ENCODE measurements at regions not wholly inside any gene's neighbourhood (a gene's known extent, or its start where the extent isn't known, plus 50 kb on each side); places are given as distances from the start of the nearest gene placed in this dataset.

DNA sequence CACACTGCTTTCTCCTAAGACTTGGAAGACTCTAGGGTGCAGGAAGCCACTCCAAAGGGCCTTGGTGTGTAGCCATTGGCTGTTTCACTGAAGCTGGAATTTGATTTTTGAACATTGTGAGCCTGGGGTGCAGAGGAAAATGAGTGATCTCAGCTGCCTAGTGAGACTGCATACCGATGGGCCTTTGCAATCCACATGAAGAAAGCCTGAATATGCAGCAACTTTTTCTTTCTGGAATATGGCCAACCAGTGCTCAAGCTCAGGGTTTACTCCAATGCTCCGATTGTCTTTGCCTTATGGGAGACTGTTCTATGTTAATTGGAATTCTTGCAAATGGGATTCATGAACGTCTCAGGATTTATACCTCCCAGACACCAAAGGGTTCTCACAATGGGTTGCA, 242.6 kb downstream of the DOK5 start:
- DNase-seq = no peak
- Mint-ChIP-seq H3K9me3 (no peaks in the 10 kb centered on the region), H3K27me3 (ENCODE audit: insufficient read depth) (no peaks in the 10 kb centered on the region), H3K27ac (no peak overlapping the region), H3K4me1 (no peaks in the 10 kb centered on the region), H3K36me3 (ENCODE audit: low read depth) (no peaks in the 10 kb centered on the region), H3K4me3 (no peak overlapping the region)
- 70 to 83% methylated on average over 1 to 3 of the region's 3 CpGs for WGBS, 2 experiments (ENCODE audit: insufficient coverage in 1 of 2, insufficient read length in 1 of 2)
- TF ChIP-seq, protein P1, sequence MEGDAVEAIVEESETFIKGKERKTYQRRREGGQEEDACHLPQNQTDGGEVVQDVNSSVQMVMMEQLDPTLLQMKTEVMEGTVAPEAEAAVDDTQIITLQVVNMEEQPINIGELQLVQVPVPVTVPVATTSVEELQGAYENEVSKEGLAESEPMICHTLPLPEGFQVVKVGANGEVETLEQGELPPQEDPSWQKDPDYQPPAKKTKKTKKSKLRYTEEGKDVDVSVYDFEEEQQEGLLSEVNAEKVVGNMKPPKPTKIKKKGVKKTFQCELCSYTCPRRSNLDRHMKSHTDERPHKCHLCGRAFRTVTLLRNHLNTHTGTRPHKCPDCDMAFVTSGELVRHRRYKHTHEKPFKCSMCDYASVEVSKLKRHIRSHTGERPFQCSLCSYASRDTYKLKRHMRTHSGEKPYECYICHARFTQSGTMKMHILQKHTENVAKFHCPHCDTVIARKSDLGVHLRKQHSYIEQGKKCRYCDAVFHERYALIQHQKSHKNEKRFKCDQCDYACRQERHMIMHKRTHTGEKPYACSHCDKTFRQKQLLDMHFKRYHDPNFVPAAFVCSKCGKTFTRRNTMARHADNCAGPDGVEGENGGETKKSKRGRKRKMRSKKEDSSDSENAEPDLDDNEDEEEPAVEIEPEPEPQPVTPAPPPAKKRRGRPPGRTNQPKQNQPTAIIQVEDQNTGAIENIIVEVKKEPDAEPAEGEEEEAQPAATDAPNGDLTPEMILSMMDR (conservative IDR thresholded peaks at IDR 0.05) = no peak
- H3K9me3 ChIP-seq (ENCODE audit: control insufficient read depth, low read length) = no peaks in the 10 kb centered on the region
- no peak overlapping the region for H3K27ac ChIP-seq (ENCODE audit: low read depth, low read length)
- H3K9ac ChIP-seq (ENCODE audit: extremely low read depth, low read length, poor library complexity, severe bottlenecking) = no peak overlapping the region
- no peak overlapping the region for H3K4me3 ChIP-seq (ENCODE audit: low read length)
- no peaks in the 10 kb centered on the region for H3K4me1 ChIP-seq (ENCODE audit: control insufficient read depth, insufficient read depth, low read length)
- no peaks in the 10 kb centered on the region for H3K36me3 ChIP-seq (ENCODE audit: control insufficient read depth, insufficient read depth, low read length)
- H3K27me3 ChIP-seq (ENCODE audit: control insufficient read depth, insufficient read depth, low read length, poor library complexity, severe bottlenecking) = no peaks in the 10 kb centered on the region

DNA sequence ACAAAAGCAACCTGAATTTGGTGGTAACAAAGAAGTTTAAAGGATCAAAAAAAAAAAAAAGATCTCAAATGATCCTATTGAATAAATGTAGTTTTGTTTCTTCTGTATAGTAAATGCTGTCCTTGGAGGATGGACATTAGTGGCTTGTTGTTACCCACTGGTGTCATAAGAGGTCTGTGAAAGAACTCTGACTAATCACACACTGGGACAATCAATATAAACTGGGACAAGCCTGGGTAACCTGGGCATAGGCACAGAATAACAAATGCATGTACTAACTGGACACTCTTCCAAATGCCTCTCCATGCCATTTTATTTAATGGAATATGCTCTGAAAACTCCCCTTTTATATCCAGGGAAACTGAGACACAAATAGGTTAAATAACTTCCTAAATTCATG, 241.4 kb downstream of the DOK5 start:
- H3K9me3 Mint-ChIP-seq = no peaks in the 10 kb centered on the region
- TF ChIP-seq, protein P1 (conservative IDR thresholded peaks at IDR 0.05) = no peak
- H3K4me3 ChIP-seq (ENCODE audit: low read length) = no peak overlapping the region
- H3K36me3 ChIP-seq (ENCODE audit: control insufficient read depth, insufficient read depth, low read length) = no peaks in the 10 kb centered on the region
- H3K4me3 Mint-ChIP-seq = no peak overlapping the region
- no peaks in the 10 kb centered on the region for H3K9me3 ChIP-seq (ENCODE audit: control insufficient read depth, low read length)
- H3K27me3 ChIP-seq (ENCODE audit: control insufficient read depth, insufficient read depth, low read length, poor library complexity, severe bottlenecking) = no peaks in the 10 kb centered on the region
- H3K27ac ChIP-seq (ENCODE audit: low read depth, low read length) = no peak overlapping the region
- no peak for DNase-seq
- H3K4me1 Mint-ChIP-seq = no peaks in the 10 kb centered on the region
- no peak overlapping the region for H3K27ac Mint-ChIP-seq
- no peaks in the 10 kb centered on the region for H3K27me3 Mint-ChIP-seq (ENCODE audit: insufficient read depth)
- H3K9ac ChIP-seq (ENCODE audit: extremely low read depth, low read length, poor library complexity, severe bottlenecking) = no peak overlapping the region
- no peaks in the 10 kb centered on the region for H3K36me3 Mint-ChIP-seq (ENCODE audit: low read depth)
- H3K4me1 ChIP-seq (ENCODE audit: control insufficient read depth, insufficient read depth, low read length) = no peaks in the 10 kb centered on the region

DNA sequence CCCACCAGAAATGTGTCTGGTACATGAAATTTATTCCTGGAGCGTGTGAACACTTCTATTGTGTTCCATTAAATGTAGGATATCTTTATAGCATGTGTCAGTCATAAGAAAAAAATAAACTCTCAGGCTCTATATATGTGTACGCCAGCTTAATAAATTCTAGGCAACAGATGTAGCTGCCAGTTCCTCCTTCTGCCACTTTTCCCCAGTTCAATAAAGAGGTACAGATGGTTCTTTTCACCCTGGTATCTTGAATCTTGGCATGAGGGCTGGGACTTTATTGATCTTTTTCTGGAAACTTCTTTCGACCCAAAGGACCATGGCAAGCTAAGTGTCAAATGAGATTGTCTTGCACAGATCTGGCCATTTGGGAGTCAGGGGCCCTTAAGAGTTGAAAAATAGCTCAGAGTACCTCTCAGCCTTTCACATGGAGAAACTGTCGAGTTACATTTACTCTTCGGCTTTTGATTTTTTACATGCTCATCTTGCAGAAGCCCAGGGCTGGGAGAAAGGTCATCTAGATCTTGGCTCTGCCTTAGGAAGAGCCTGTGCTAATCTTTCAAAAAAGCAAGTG, 240.9 kb downstream of the DOK5 start:
- Histone ChIP-seq H3K27ac (ENCODE audit: low read depth, low read length) (no peak overlapping the region), H3K4me3 (ENCODE audit: low read length) (no peak overlapping the region), H3K36me3 (ENCODE audit: control insufficient read depth, insufficient read depth, low read length) (no peaks in the 10 kb centered on the region), H3K9me3 (ENCODE audit: control insufficient read depth, low read length) (no peaks in the 10 kb centered on the region), H3K9ac (ENCODE audit: extremely low read depth, low read length, poor library complexity, severe bottlenecking) (no peak overlapping the region), H3K27me3 (ENCODE audit: control insufficient read depth, insufficient read depth, low read length, poor library complexity, severe bottlenecking) (no peaks in the 10 kb centered on the region), H3K4me1 (ENCODE audit: control insufficient read depth, insufficient read depth, low read length) (no peaks in the 10 kb centered on the region)
- H3K27me3 Mint-ChIP-seq (ENCODE audit: insufficient read depth) = no peaks in the 10 kb centered on the region
- 92% methylated on average over 4 of the region's 5 CpGs for WGBS, 2 experiments (ENCODE audit: insufficient coverage in 1 of 2, insufficient read length in 1 of 2)
- H3K4me3 Mint-ChIP-seq = no peak overlapping the region
- no peak overlapping the region for H3K27ac Mint-ChIP-seq
- no peak for DNase-seq
- H3K4me1 Mint-ChIP-seq = no peaks in the 10 kb centered on the region
- TF ChIP-seq, protein P1 (conservative IDR thresholded peaks at IDR 0.05) = no peak
- H3K9me3 Mint-ChIP-seq = no peaks in the 10 kb centered on the region
- no peaks in the 10 kb centered on the region for H3K36me3 Mint-ChIP-seq (ENCODE audit: low read depth)

All from endodermal cell (in vitro differentiated cells).